ENCODE measurements at regions not wholly inside any gene's neighbourhood (a gene's known extent, or its start where the extent isn't known, plus 50 kb on each side); places are given as distances from the start of the nearest gene placed in this dataset.

DNA sequence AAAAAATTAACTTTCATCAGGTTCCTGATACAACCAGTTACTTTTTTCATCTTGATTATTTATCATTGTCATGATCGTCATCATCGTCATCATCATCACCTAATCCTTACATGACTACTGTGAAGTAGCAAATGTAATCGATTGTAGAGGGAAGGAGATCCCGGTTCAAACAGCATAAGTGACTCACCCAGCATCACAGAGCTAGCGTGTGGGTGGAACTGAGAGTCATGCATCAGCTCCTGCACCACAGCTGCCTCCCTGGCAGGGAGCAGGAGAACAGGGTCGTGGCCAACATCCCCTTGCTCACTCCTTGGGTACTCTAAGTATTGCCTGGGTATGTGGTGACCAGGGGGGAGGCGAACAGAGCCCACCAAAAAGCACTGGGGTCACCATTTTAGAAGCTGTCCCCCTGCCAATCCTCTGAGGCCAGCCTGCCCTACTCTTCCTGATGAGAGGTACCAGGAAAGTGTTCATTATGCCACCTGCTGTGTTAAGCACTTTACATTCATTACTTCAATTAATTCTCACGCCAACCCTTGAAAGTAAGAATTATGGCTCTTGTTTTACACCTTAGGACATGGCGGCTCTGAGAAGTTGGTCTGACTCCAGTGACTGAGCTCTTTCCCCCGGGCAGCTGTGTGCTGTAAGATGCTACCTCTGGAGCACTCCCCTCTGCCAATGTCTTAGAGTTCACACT, 425.2 kb downstream of the CD83 start:
- Histone ChIP-seq H3K9me3 (no peaks in the 10 kb centered on the region), H3K27me3 (no peaks in the 10 kb centered on the region), H3K4me3 (no peak overlapping the region), H3K36me3 (no peaks in the 10 kb centered on the region), H3K4me1 (peaks cover 0 to 3% of the 10 kb centered on the region in 2 donors), H3K27ac (no peak overlapping the region)
- no peak for DNase-seq (ENCODE audit: low spot score in 2 of 2)
- TF ChIP-seq CTCF (IDR thresholded peaks at IDR 0.05): no peak
- intact Hi-C loops (cut with DNase I): no loop called here

DNA sequence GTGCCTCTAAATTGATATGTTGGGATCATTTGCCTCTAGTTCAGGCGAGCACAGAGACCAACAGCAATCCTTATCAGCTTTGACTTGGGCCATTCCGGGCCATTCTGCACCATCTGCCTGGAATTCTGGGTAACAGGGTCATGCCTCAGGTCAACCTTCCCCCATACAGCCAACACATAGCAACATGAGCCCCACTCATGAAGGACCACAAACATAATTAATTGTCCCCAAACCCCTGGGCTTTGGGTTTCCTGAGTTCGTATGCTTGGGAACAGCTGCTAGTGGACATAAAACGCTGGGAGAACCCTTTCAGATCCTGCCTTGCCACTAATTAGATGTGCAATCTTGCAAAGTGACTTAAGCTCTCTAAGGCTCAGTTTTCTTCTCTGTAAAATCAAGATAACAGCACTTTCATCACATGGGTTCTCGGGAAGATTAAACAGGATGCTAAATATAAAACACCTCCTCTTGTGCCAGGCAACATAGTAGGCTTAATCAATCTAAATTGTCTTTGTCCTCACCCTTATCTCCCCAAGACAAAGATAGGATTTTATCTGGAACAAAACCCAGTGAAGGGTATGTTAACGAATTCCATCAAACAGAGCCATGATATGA, 426.5 kb downstream of the CD83 start:
- Histone ChIP-seq H3K4me1 (peaks cover 0 to 3% of the 10 kb centered on the region in 2 donors), H3K4me3 (no peak overlapping the region), H3K9me3 (no peaks in the 10 kb centered on the region), H3K27me3 (no peaks in the 10 kb centered on the region), H3K36me3 (no peaks in the 10 kb centered on the region), H3K27ac (no peak overlapping the region)
- TF ChIP-seq CTCF (IDR thresholded peaks at IDR 0.05): no peak
- no peak for DNase-seq (ENCODE audit: low spot score in 2 of 2)
- intact Hi-C loops (cut with DNase I): no loop called here

- Histone ChIP-seq H3K27me3 (no peaks in the 10 kb centered on the region), H3K4me3 (no peak overlapping the region), H3K27ac (no peak overlapping the region), H3K36me3 (no peaks in the 10 kb centered on the region), H3K9me3 (no peaks in the 10 kb centered on the region), H3K4me1 (peaks cover 0 to 3% of the 10 kb centered on the region in 2 donors)
- DNase-seq (ENCODE audit: low spot score in 2 of 2): no peak
- no peak for TF ChIP-seq CTCF (IDR thresholded peaks at IDR 0.05)
- intact Hi-C loops (cut with DNase I): no loop called here
Observed at GRCh38 chr6:14544666-14545065, 427.1 kb downstream of the CD83 start.

DNA sequence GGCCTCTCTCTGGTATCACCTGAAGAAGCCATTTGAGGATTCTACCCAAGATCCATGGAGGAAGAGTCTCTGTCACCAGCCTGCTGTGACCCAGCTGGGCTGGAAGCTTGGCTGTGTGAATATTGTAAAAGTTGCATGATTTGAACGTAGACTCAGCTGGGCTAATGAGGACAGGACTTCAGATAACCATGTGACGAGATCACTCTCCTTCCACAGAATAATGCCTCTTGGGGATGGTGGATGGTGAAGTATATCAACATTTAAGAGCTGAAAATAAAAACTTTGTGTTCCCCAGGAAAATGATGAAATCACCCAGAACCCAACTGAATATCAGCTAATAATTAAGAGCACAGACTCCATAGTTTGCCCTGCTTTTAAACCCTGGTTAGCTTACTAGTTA, 427.9 kb downstream of the CD83 start:
- Histone ChIP-seq H3K4me3 (no peak overlapping the region), H3K4me1 (peaks cover 0 to 2% of the 10 kb centered on the region in 2 donors), H3K27ac (no peak overlapping the region), H3K36me3 (no peaks in the 10 kb centered on the region), H3K27me3 (no peaks in the 10 kb centered on the region), H3K9me3 (no peaks in the 10 kb centered on the region)
- no peak for DNase-seq (ENCODE audit: low spot score in 2 of 2)
- intact Hi-C loops (cut with DNase I): no loop called here
- TF ChIP-seq CTCF (IDR thresholded peaks at IDR 0.05): no peak

GRCh38 chr6:14546036-14546435, 428.5 kb downstream of the CD83 start:
- no peak for DNase-seq (ENCODE audit: low spot score in 2 of 2)
- Histone ChIP-seq H3K36me3 (no peaks in the 10 kb centered on the region), H3K4me3 (no peak overlapping the region), H3K4me1 (no peaks in the 10 kb centered on the region), H3K27ac (no peak overlapping the region), H3K27me3 (no peaks in the 10 kb centered on the region), H3K9me3 (no peaks in the 10 kb centered on the region)
- intact Hi-C loops (cut with DNase I): no loop called here
- TF ChIP-seq CTCF (IDR thresholded peaks at IDR 0.05): no peak
